Retinal pigment epithelial cell (primary cell): ENCODE measurements at regions not wholly inside any gene's neighbourhood (a gene's known extent, or its start where the extent isn't known, plus 50 kb on each side); places are given as distances from the start of the nearest gene placed in this dataset.
"Not testable (repeated sequence)": the region's sequence is repeated elsewhere in the genome, so short reads cannot be mapped to it uniquely, and the experiment has no call there.

Experiments used
- DNase-seq: peaks from one replicate; pipeline ENCODE4 v3.0.0-alpha.2; 2010; ENCODE audit warnings: low read depth
- H3K4me3 ChIP-seq: 2 replicates; pipeline ENCODE4 v1.5.1; 2011; ENCODE audit warnings: mild to moderate bottlenecking, low read length, control low read depth, moderate library complexity
- TF ChIP-seq, protein P1 (sequence below): conservative IDR thresholded peaks from 2 replicates; pipeline ENCODE4 v1.5.1; 2011; ENCODE audit warnings: low read depth, low read length, control low read depth, inconsistent platforms

DNA sequence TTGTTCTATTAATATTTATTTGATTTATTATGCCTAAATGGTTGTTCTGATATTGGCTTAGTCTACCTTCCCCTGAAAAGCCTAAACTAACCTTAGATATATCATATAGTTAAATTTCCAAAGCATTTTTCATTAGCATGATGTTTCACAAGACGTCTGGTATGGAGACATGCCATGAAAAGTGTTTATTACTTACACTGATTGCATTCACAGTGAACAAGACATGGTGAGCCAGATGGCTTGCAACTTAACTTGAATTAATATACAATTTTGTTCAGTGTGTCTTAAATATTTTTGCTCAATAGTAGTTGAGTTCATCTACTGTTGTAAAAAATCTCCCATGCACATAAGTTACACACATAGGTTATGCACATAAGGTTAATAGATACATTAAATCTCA is 758.4 kb downstream of the NSUN3 start:
- no peak overlapping the region for H3K4me3 ChIP-seq
- TF ChIP-seq, protein P1, sequence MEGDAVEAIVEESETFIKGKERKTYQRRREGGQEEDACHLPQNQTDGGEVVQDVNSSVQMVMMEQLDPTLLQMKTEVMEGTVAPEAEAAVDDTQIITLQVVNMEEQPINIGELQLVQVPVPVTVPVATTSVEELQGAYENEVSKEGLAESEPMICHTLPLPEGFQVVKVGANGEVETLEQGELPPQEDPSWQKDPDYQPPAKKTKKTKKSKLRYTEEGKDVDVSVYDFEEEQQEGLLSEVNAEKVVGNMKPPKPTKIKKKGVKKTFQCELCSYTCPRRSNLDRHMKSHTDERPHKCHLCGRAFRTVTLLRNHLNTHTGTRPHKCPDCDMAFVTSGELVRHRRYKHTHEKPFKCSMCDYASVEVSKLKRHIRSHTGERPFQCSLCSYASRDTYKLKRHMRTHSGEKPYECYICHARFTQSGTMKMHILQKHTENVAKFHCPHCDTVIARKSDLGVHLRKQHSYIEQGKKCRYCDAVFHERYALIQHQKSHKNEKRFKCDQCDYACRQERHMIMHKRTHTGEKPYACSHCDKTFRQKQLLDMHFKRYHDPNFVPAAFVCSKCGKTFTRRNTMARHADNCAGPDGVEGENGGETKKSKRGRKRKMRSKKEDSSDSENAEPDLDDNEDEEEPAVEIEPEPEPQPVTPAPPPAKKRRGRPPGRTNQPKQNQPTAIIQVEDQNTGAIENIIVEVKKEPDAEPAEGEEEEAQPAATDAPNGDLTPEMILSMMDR: no peak
- DNase-seq: no peak

GRCh38 chr3:94822298-94822697 is 759.4 kb downstream of the NSUN3 start:
- DNase-seq: no peak
- TF ChIP-seq, protein P1: no peak
- H3K4me3 ChIP-seq: no peak overlapping the region

- DNase-seq, H3K4me3 ChIP-seq: not testable (repeated sequence)
These were observed 783.4 kb downstream of the NSUN3 start for GRCh38 chr3:94846251-94846650.

DNA sequence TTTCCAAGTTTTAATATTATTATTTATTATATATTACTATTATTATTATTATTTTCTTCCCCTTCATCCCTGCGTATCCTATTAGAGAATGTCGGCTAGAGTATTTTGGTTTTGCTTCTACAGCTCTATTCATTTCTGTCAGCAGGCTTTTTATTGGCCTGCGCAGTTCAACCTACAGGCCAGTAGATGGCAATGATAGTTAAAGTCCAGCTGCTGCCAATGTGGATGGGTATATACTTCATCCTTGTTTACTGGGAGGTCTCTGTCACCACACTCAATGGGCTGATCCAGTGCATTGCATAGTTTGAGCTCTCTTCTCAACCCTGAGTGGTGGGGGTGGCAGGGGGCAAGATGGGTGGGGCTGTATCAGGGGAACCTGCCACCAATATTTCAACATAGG is 799.8 kb downstream of the NSUN3 start:
- H3K4me3 ChIP-seq: no peak overlapping the region
- no peak for DNase-seq

GRCh38 chr3:94869059-94869547 is 806.2 kb downstream of the NSUN3 start:
- no peak for DNase-seq
- no peak overlapping the region for H3K4me3 ChIP-seq
- TF ChIP-seq, protein P1: no peak

More for the DNA sequence above, 799.8 kb downstream of the NSUN3 start:
- TF ChIP-seq, protein P1: peak; percentile 74

DNA sequence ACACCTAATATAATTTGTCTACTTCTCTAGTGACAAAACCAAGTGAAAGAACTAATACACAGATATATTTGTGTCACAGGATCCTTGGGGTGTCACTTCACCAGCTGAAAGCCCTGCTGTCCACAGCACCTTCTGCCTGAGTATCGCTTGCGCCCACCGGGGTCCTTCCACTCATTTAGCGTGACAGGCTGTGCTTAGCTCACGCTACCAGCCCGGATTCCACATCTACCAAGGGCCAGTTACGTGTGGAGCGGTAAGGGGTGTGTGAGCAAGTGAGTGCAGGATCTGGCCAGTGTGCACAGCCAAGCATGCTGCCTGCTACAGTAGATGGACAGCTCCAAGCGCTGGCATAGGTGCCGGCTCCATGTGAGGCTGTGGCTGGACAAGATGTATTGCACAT is 810.9 kb downstream of the NSUN3 start:
- no peak for DNase-seq
- TF ChIP-seq, protein P1: no peak
- H3K4me3 ChIP-seq: no peak overlapping the region

DNA sequence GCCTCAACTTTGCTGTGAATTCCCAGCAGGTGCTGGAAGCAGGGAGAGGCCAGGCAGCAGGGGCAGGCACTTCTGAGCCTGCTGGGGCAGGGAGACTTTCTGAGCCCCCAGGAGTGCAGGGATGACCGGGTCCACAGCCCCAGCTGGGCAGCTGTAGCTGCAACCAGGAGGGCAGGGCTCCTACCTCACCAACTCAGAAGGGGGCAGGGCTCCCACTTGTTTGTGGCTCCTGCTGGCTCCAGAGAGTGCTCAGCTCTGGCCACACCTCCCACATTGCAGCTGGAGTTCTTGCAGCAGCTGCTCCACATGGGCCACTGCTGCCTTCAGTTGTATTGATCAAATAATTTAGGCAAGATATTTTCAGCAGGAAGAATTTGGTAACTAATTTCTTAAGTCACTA is 812.3 kb downstream of the NSUN3 start:
- TF ChIP-seq, protein P1: no peak
- no peak for DNase-seq
- no peak overlapping the region for H3K4me3 ChIP-seq

DNA sequence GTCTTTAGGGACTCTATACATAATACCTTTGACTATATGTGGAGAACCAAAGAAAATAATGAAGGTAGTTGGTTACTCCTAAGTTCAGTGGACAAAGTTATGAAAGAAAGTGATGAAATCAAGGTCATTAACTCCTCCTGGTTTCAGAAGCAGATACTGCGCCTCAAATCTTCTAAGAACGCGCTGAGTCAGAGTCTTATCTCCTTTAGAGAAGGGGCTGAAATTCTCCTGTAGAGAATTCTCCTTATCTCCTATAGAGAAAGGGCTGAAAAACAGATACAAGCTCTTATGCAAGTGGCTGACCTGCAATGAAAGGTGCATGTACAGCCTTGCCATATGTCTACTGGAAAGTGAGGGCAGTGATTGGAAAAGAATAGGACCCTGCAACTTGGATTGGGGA is 824.2 kb downstream of the NSUN3 start:
- no peak for DNase-seq
- no peak overlapping the region for H3K4me3 ChIP-seq
- TF ChIP-seq, protein P1: no peak
